IMR-90 (cell line): ENCODE measurements at regions not wholly inside any gene's neighbourhood (a gene's known extent, or its start where the extent isn't known, plus 50 kb on each side); places are given as distances from the start of the nearest gene placed in this dataset.

ENCODE experiments used
- ATAC-seq: fragments of 200-7000 bp; cut with Tn5 transposase; 2 replicates; pipeline ENCODE4 v1.9.1; 2020; ENCODE audit warnings: low read depth, mild to moderate bottlenecking, moderate library complexity
- BruUV-seq: library from RNA; stranded (reverse); fragments of 400-500 nt; replicated peaks from 2 replicates; lab custom pipeline; 2021; lab: Mats Ljungman, UMichigan
- CTCF ChIA-PET: fragments of 300-600 bp; formaldehyde crosslinking; extraction: SDS; loops from one replicate; lab custom pipeline; 2021; ENCODE audit warnings: antibody characterized with exemption; lab: Yijun Ruan, JAX
- POLR2A ChIA-PET: fragments of 300-600 bp; sonication (Branson Sonifier 250); formaldehyde crosslinking; loops from one replicate; lab custom pipeline; 2022; ENCODE audit warnings: antibody characterized with exemption; ENCODE audit not compliant: unreplicated experiment; lab: Charles Lee
- DNase-seq: peaks from one replicate; pipeline ENCODE4 v3.0.0; 2013
- H2AFZ ChIP-seq: replicated peaks from 2 replicates; pipeline ENCODE3; 2013; ENCODE audit warnings: low read length, mild to moderate bottlenecking; ENCODE audit not compliant: poor library complexity
- H2AK5ac ChIP-seq: 2 replicates; pipeline ENCODE4 v1.6.1; 2013; ENCODE audit warnings: low read depth, low read length, inconsistent platforms
- H2AK9ac ChIP-seq: replicated peaks from 2 replicates; pipeline ENCODE3; 2013; ENCODE audit warnings: mild to moderate bottlenecking, low read depth, low read length, moderate library complexity; ENCODE audit not compliant: poor library complexity
- H2BK120ac ChIP-seq: 2 replicates; pipeline ENCODE4 v1.6.1; 2013; ENCODE audit warnings: low read depth, low read length, inconsistent platforms
- H2BK15ac ChIP-seq: 3 replicates; pipeline ENCODE4 v1.6.1; 2013; ENCODE audit warnings: low read depth, low read length, inconsistent platforms
- H2BK20ac ChIP-seq: 2 replicates; pipeline ENCODE4 v1.6.1; 2013; ENCODE audit warnings: low read depth, mild to moderate bottlenecking, inconsistent platforms, low read length, moderate library complexity
- H2BK5ac ChIP-seq: 2 replicates; pipeline ENCODE4 v1.6.1; 2013; ENCODE audit warnings: mild to moderate bottlenecking, low read depth, low read length, inconsistent platforms; ENCODE audit not compliant: poor library complexity, severe bottlenecking
- H3K14ac ChIP-seq: replicated peaks from 2 replicates; pipeline ENCODE4 v1.6.1; 2013; ENCODE audit warnings: low read depth, low read length, inconsistent platforms
- H3K18ac ChIP-seq: 2 replicates; pipeline ENCODE4 v1.6.1; 2013; ENCODE audit warnings: low read depth, low read length, control low read depth
- H3K23ac ChIP-seq: 2 replicates; pipeline ENCODE4 v1.6.1; 2013; ENCODE audit warnings: low read depth, low read length, inconsistent platforms
- H3K27ac ChIP-seq: 2 replicates; pipeline ENCODE4 v1.5.1; 2013; ENCODE audit warnings: mild to moderate bottlenecking, control low read depth, low read length; ENCODE audit not compliant: insufficient read depth
- H3K27me3 ChIP-seq: 2 replicates; pipeline ENCODE4 v1.6.1; 2013; ENCODE audit warnings: low read length; ENCODE audit not compliant: control insufficient read depth, insufficient read depth
- H3K36me3 ChIP-seq: 2 replicates; pipeline ENCODE4 v1.6.1; 2013; ENCODE audit warnings: low read length, mixed read lengths; ENCODE audit not compliant: control insufficient read depth, insufficient read depth
- H3K4ac ChIP-seq: 2 replicates; pipeline ENCODE4 v1.6.1; 2013; ENCODE audit warnings: low read depth, low read length, inconsistent platforms
- H3K4me1 ChIP-seq: 2 replicates; pipeline ENCODE4 v1.6.1; 2013; ENCODE audit warnings: low read length, mixed read lengths; ENCODE audit not compliant: control insufficient read depth, insufficient read depth
- H3K4me2 ChIP-seq: 2 replicates; pipeline ENCODE4 v1.6.1; 2013; ENCODE audit warnings: low read depth, mild to moderate bottlenecking, control low read depth, low read length, moderate library complexity
- H3K4me3 ChIP-seq: 2 replicates; pipeline ENCODE4 v1.5.1; 2013; ENCODE audit warnings: low read depth, mild to moderate bottlenecking, control low read depth, low read length, moderate library complexity; ENCODE audit not compliant: insufficient read depth
- H3K56ac ChIP-seq: 2 replicates; pipeline ENCODE4 v1.6.1; 2013; ENCODE audit warnings: low read length, inconsistent platforms; ENCODE audit not compliant: insufficient read depth; ENCODE audit errors: extremely low read depth
- H3K79me1 ChIP-seq, 2 experiments: 2 replicates each; pipeline ENCODE4 v1.6.1; 2013; ENCODE audit warnings: low read length in 2 of 2, inconsistent platforms in 1 of 2, low read depth in 1 of 2
- H3K9ac ChIP-seq: 2 replicates; pipeline ENCODE4 v1.6.1; 2013; ENCODE audit warnings: low read depth, low read length, control low read depth
- H3K9me1 ChIP-seq: 2 replicates; pipeline ENCODE4 v1.6.1; 2013; ENCODE audit warnings: low read length, inconsistent platforms; ENCODE audit not compliant: insufficient read depth
- H3K9me3 ChIP-seq: 2 replicates; pipeline ENCODE4 v1.6.1; 2013; ENCODE audit warnings: low read length; ENCODE audit not compliant: control insufficient read depth, insufficient read depth
- H4K20me1 ChIP-seq: 2 replicates; pipeline ENCODE4 v1.6.1; 2013; ENCODE audit warnings: low read length, inconsistent platforms; ENCODE audit not compliant: insufficient read depth
- H4K5ac ChIP-seq: 2 replicates; pipeline ENCODE4 v1.6.1; 2013; ENCODE audit warnings: mild to moderate bottlenecking, low read depth, low read length, control low read depth
- H4K8ac ChIP-seq, 2 experiments: 2 replicates each; pipeline ENCODE4 v1.6.1; 2013; ENCODE audit warnings: low read depth in 2 of 2, low read length in 2 of 2, control low read depth in 1 of 2, inconsistent platforms in 1 of 2
- H4K91ac ChIP-seq: 2 replicates; pipeline ENCODE4 v1.6.1; 2013; ENCODE audit warnings: low read depth, low read length, inconsistent platforms; ENCODE audit not compliant: insufficient read depth
- BHLHE40 ChIP-seq: fragments of 150-350 bp; IDR thresholded peaks from 2 replicates; pipeline ENCODE4 v1.6.1; 2016; ENCODE audit warnings: mild to moderate bottlenecking, low read depth, low read length
- CEBPB ChIP-seq: IDR thresholded peaks from 2 replicates; pipeline ENCODE4 v1.6.1; 2012; ENCODE audit warnings: low read depth, low read length, improper control_type of control experiment
- CHD1 ChIP-seq: IDR thresholded peaks from 2 replicates; pipeline ENCODE4 v1.6.1; 2012; ENCODE audit warnings: low read depth, low read length, improper control_type of control experiment
- CTCF ChIP-seq: conservative IDR thresholded peaks from 2 replicates; pipeline ENCODE4 v1.5.1; 2012; ENCODE audit warnings: mild to moderate bottlenecking, low read depth, low read length, improper control_type of control experiment
- ELK1 ChIP-seq: fragments of 150-350 bp; IDR thresholded peaks from 2 replicates; pipeline ENCODE4 v1.6.1; 2016; ENCODE audit warnings: low read depth, mild to moderate bottlenecking, low read length, moderate library complexity, borderline replicate concordance
- FOS ChIP-seq: fragments of 150-350 bp; IDR thresholded peaks from 2 replicates; pipeline ENCODE4 v1.6.1; 2016; ENCODE audit warnings: low read depth, low read length
- MAFK ChIP-seq: IDR thresholded peaks from 2 replicates; pipeline ENCODE4 v1.6.1; 2012; ENCODE audit warnings: low read depth, low read length, improper control_type of control experiment
- MAZ ChIP-seq: IDR thresholded peaks from 2 replicates; pipeline ENCODE4 v1.6.1; 2012; ENCODE audit warnings: low read depth, mild to moderate bottlenecking, low read length, improper control_type of control experiment, moderate library complexity, borderline replicate concordance
- MXI1 ChIP-seq: IDR thresholded peaks from 2 replicates; pipeline ENCODE4 v1.6.1; 2012; ENCODE audit warnings: low read depth, mild to moderate bottlenecking, low read length, moderate library complexity, borderline replicate concordance
- NFE2L2 ChIP-seq: fragments of 150-350 bp; IDR thresholded peaks from 2 replicates; pipeline ENCODE4 v1.6.1; 2016; ENCODE audit warnings: low read depth, mild to moderate bottlenecking, low read length
- POLR2A ChIP-seq: IDR thresholded peaks from 2 replicates; pipeline ENCODE4 v1.6.1; 2012; ENCODE audit warnings: mild to moderate bottlenecking, low read depth, low read length
- RAD21 ChIP-seq: IDR thresholded peaks from 2 replicates; pipeline ENCODE4 v1.6.1; 2012; ENCODE audit warnings: low read length, improper control_type of control experiment
- RCOR1 ChIP-seq: IDR thresholded peaks from 2 replicates; pipeline ENCODE4 v1.6.1; 2012; ENCODE audit warnings: mild to moderate bottlenecking, low read length, improper control_type of control experiment; ENCODE audit not compliant: insufficient replicate concordance
- RFX5 ChIP-seq: IDR thresholded peaks from 2 replicates; pipeline ENCODE4 v1.8.0; 2012; ENCODE audit warnings: low read depth, mild to moderate bottlenecking, low read length, moderate library complexity
- SMC3 ChIP-seq: fragments of 150-350 bp; IDR thresholded peaks from 2 replicates; pipeline ENCODE4 v1.6.1; 2016; ENCODE audit warnings: low read depth, mild to moderate bottlenecking, antibody characterized with exemption, low read length, moderate library complexity
- USF2 ChIP-seq: fragments of 150-350 bp; IDR thresholded peaks from 2 replicates; pipeline ENCODE4 v1.6.1; 2017; ENCODE audit warnings: mild to moderate bottlenecking, antibody characterized with exemption, low read length, low read depth
- WGBS, 2 experiments: methylation state at CpG; one replicate each; pipeline versions ENCODE4 v1.1.5 to v1.1.7; 2013; ENCODE audit warnings: missing lambda C conversion rate in 2 of 2; ENCODE audit not compliant: insufficient read length in 1 of 2; ENCODE audit errors: extremely low coverage in 2 of 2; 5-methylcytosine and 5-hydroxymethylcytosine counted together
- dilution Hi-C: fragments of 300-500 bp; cut with HindIII; formaldehyde crosslinking; loops from one replicate; pipeline ENCODE4 v1.14.3; 2018; ENCODE audit warnings: low sequenced_read_pairs; ENCODE audit not compliant: unreplicated experiment
- in situ Hi-C: fragments of 300-500 bp; cut with MboI; formaldehyde crosslinking; loops from 3 replicates; pipeline ENCODE4 v1.14.3; 2019; ENCODE audit warnings: low sequenced_read_pairs, inconsistent platforms, mixed read lengths
- intact Hi-C: fragments of 100-400 bp; cut with micrococcal nuclease; formaldehyde crosslinking; loops from 2 replicates; pipeline ENCODE4 v1.10.0; 2022

- Histone ChIP-seq H3K4ac (no peak overlapping the region), H3K27ac (no peak overlapping the region), H2BK120ac (no peak overlapping the region), H4K5ac (no peak overlapping the region), H4K20me1 (no peaks in the 10 kb centered on the region), H3K56ac (no peak overlapping the region), H2BK15ac (no peak overlapping the region), H3K27me3 (no peaks in the 10 kb centered on the region), H3K18ac (no peak overlapping the region), H2AK5ac (no peak overlapping the region), H4K91ac (no peak overlapping the region), H3K79me1 (no peaks in the 10 kb centered on the region), H3K4me1 (no peaks in the 10 kb centered on the region), H3K9me1 (no peaks in the 10 kb centered on the region), H3K4me2 (no peak overlapping the region), H3K9me3 (no peaks in the 10 kb centered on the region), H3K23ac (no peak overlapping the region), H4K8ac (no peak overlapping the region), H2BK20ac (no peak overlapping the region), H3K36me3 (no peaks in the 10 kb centered on the region), H2AFZ (no peak overlapping the region), H2BK5ac (no peak overlapping the region), H3K14ac (no peak overlapping the region), H3K9ac (no peak overlapping the region), H3K4me3 (no peak overlapping the region), H2AK9ac (no peak overlapping the region)
- ChIA-PET CTCF (no interaction called here), POLR2A (no interaction called here)
- TF ChIP-seq CEBPB = no peak
- TF ChIP-seq ELK1 = no peak
- no peak for TF ChIP-seq MXI1
- TF ChIP-seq FOS = no peak
- TF ChIP-seq SMC3 = no peak
- no peak for TF ChIP-seq POLR2A
- TF ChIP-seq RAD21 = no peak
- TF ChIP-seq MAZ = no peak
- no peak for TF ChIP-seq CTCF
- no peak for TF ChIP-seq BHLHE40
- TF ChIP-seq USF2 = no peak
- TF ChIP-seq RFX5 = no peak
- TF ChIP-seq MAFK = no peak
- no peak for TF ChIP-seq RCOR1
- no peak for TF ChIP-seq CHD1
- no peak for TF ChIP-seq NFE2L2
- ATAC-seq (no peak), DNase-seq (no peak)
- BruUV-seq = no TSS peak
- dilution Hi-C loops = no loop called here
- intact Hi-C loops = no loop called here
- 83% methylated on average over 1 of the region's 1 CpG; no CpG with 5 or more reads in 1 of the 2 experiments for WGBS, 2 experiments
- in situ Hi-C loops = no loop called here
These were observed 243.4 kb upstream of the PMFBP1 start for GRCh38 chr16:72415379-72415778.
